Neutrophil (primary cell): ENCODE measurements at regions not wholly inside any gene's neighbourhood (a gene's known extent, or its start where the extent isn't known, plus 50 kb on each side); places are given as distances from the start of the nearest gene placed in this dataset.
"Not testable (repeated sequence)": the region's sequence is repeated elsewhere in the genome, so short reads cannot be mapped to it uniquely, and the experiment has no call there.

Experiments
- H3K27ac ChIP-seq: fragments of 200-600 bp; sonication (generic); 2 replicates; pipeline ENCODE4 v1.5.1; 2016; ENCODE audit warnings: mild to moderate bottlenecking, moderate library complexity
- H3K27me3 ChIP-seq: fragments of 200-600 bp; sonication (generic); 2 replicates; pipeline ENCODE4 v1.6.0; 2016; ENCODE audit warnings: mild to moderate bottlenecking
- H3K36me3 ChIP-seq: fragments of 200-600 bp; sonication (generic); 2 replicates; pipeline ENCODE4 v1.5.1; 2017
- H3K4me1 ChIP-seq, 2 experiments: fragments of 200-600 bp in 1 of 2; sonication (generic) in 1 of 2; 1 replicate in 1 of 2; 2 replicates in 1 of 2; pipeline versions ENCODE4 v1.5.1 to v1.6.1; 2013 to 2016; ENCODE audit warnings: low read depth in 1 of 2, low read length in 1 of 2, mild to moderate bottlenecking in 1 of 2, moderate library complexity in 1 of 2; ENCODE audit not compliant: control insufficient read depth in 1 of 2, insufficient read depth in 1 of 2
- H3K4me3 ChIP-seq, 2 experiments: fragments of 200-600 bp in 1 of 2; sonication (generic) in 1 of 2; 1 replicate in 1 of 2; 2 replicates in 1 of 2; pipeline ENCODE4 v1.5.1; 2013 to 2016; ENCODE audit warnings: low read depth in 1 of 2, low read length in 1 of 2, mild to moderate bottlenecking in 1 of 2, moderate library complexity in 1 of 2
- H3K9me3 ChIP-seq: fragments of 200-600 bp; sonication (generic); 2 replicates; pipeline ENCODE4 v1.5.1; 2016
- CTCF ChIP-seq: fragments of 200-600 bp; sonication (generic); IDR thresholded peaks from 2 replicates; pipeline ENCODE4 v1.5.1; 2016; ENCODE audit warnings: antibody characterized with exemption

GRCh38 chr7:156353352-156353751 lies 287.2 kb upstream of the RNF32 start:
- TF ChIP-seq CTCF, result no peak
- Histone ChIP-seq H3K27me3 (no peaks in the 10 kb centered on the region), H3K4me1 (no peaks in the 10 kb centered on the region), H3K36me3 (no peaks in the 10 kb centered on the region), H3K9me3 (no peaks in the 10 kb centered on the region), H3K4me3 (no peak overlapping the region), H3K27ac (no peak overlapping the region)

- not testable (repeated sequence) for H3K4me1 ChIP-seq, H3K9me3 ChIP-seq, H3K4me3 ChIP-seq, H3K27me3 ChIP-seq, H3K36me3 ChIP-seq, H3K27ac ChIP-seq
These were observed 292.8 kb upstream of the RNF32 start for GRCh38 chr7:156347703-156348248.

- TF ChIP-seq CTCF, result no peak
- Histone ChIP-seq H3K9me3 (no peaks in the 10 kb centered on the region), H3K27ac (no peak overlapping the region), H3K4me1 (no peaks in the 10 kb centered on the region), H3K27me3 (no peaks in the 10 kb centered on the region), H3K36me3 (no peaks in the 10 kb centered on the region), H3K4me3 (no peak overlapping the region)
These were observed 293.4 kb upstream of the RNF32 start for GRCh38 chr7:156347132-156347531.

GRCh38 chr7:156344595-156344994 lies 296.0 kb upstream of the RNF32 start:
- H3K9me3 ChIP-seq, result no peaks in the 10 kb centered on the region
- no peak overlapping the region for H3K4me3 ChIP-seq
- no peaks in the 10 kb centered on the region for H3K27me3 ChIP-seq
- H3K27ac ChIP-seq, result no peak overlapping the region
- H3K4me1 ChIP-seq, result no peaks in the 10 kb centered on the region
- TF ChIP-seq CTCF, result no peak
- H3K36me3 ChIP-seq, result no peaks in the 10 kb centered on the region

GRCh38 chr7:156334636-156335035 lies 305.9 kb upstream of the RNF32 start:
- Histone ChIP-seq H3K27ac (no peak overlapping the region), H3K27me3 (no peaks in the 10 kb centered on the region), H3K4me3 (no peak overlapping the region), H3K36me3 (no peaks in the 10 kb centered on the region), H3K4me1 (no peaks in the 10 kb centered on the region), H3K9me3 (no peaks in the 10 kb centered on the region)
- TF ChIP-seq CTCF, result no peak

- Histone ChIP-seq H3K36me3 (no peaks in the 10 kb centered on the region), H3K4me3 (no peak overlapping the region), H3K4me1 (no peaks in the 10 kb centered on the region), H3K27ac (no peak overlapping the region), H3K27me3 (no peaks in the 10 kb centered on the region), H3K9me3 (no peaks in the 10 kb centered on the region)
- no peak for TF ChIP-seq CTCF
These were observed 312.7 kb upstream of the RNF32 start for GRCh38 chr7:156327916-156328315.
